ENCODE measurements at regions not wholly inside any gene's neighbourhood (a gene's known extent, or its start where the extent isn't known, plus 50 kb on each side); places are given as distances from the start of the nearest gene placed in this dataset.

- TF ChIP-seq MYC (IDR thresholded peaks at IDR 0.05; ENCODE audit: low read depth, low read length) (no peak), MYC (CRISPR knock-in tag; IDR thresholded peaks at IDR 0.05; ENCODE audit: borderline replicate concordance, low read depth) (no peak), NFXL1 (CRISPR knock-in tag; IDR thresholded peaks at IDR 0.05) (no peak), BCOR (IDR thresholded peaks at IDR 0.05) (no peak), RFX7 (CRISPR knock-in tag; IDR thresholded peaks at IDR 0.05) (no peak), JUND (IDR thresholded peaks at IDR 0.05; ENCODE audit: borderline replicate concordance, low read depth, low read length) (peak; percentile 67; the same call in 1 of the 2 replicates), JUND (tag; IDR thresholded peaks at IDR 0.05; ENCODE audit: borderline replicate concordance, low read depth, low read length) (no peak), TRIM24 (IDR thresholded peaks at IDR 0.05) (peak; percentile 75 to 77; a peak in 2 of 4 replicates), UBTF (IDR thresholded peaks at IDR 0.05; ENCODE audit: borderline replicate concordance in 1 of 2, low read depth in 2 of 2, low read length in 2 of 2) (no peak), XRCC5 (IDR thresholded peaks at IDR 0.05; ENCODE audit: low read depth, low read length) (no peak), MAX (CRISPR knock-in tag; IDR thresholded peaks at IDR 0.05) (no peak), THRAP3 (IDR thresholded peaks at IDR 0.05; ENCODE audit: borderline replicate concordance) (no peak), TAF15 (IDR thresholded peaks at IDR 0.05; ENCODE audit: low read depth, low read length) (no peak), CREB3L1 (IDR thresholded peaks at IDR 0.05; ENCODE audit: borderline replicate concordance, low read depth) (no peak), ZNF133 (CRISPR knock-in tag; IDR thresholded peaks at IDR 0.05) (no peak), SREBF1 (IDR thresholded peaks at IDR 0.05; ENCODE audit: borderline replicate concordance, low read depth, low read length) (no peak), ARHGAP35 (IDR thresholded peaks at IDR 0.05; ENCODE audit: partially characterized antibody) (no peak), BMI1 (IDR thresholded peaks at IDR 0.05; ENCODE audit: low read length) (no peak), NCOA1 (IDR thresholded peaks at IDR 0.05; ENCODE audit: low read depth) (no peak), ZNF253 (CRISPR knock-in tag; conservative IDR thresholded peaks at IDR 0.05) (no peak)
- TF ChIP-seq, protein P1, sequence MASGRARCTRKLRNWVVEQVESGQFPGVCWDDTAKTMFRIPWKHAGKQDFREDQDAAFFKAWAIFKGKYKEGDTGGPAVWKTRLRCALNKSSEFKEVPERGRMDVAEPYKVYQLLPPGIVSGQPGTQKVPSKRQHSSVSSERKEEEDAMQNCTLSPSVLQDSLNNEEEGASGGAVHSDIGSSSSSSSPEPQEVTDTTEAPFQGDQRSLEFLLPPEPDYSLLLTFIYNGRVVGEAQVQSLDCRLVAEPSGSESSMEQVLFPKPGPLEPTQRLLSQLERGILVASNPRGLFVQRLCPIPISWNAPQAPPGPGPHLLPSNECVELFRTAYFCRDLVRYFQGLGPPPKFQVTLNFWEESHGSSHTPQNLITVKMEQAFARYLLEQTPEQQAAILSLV (tag; IDR thresholded peaks at IDR 0.05): peak; percentile 15; the same call in 1 of the 2 replicates
- TF ChIP-seq, protein P2, sequence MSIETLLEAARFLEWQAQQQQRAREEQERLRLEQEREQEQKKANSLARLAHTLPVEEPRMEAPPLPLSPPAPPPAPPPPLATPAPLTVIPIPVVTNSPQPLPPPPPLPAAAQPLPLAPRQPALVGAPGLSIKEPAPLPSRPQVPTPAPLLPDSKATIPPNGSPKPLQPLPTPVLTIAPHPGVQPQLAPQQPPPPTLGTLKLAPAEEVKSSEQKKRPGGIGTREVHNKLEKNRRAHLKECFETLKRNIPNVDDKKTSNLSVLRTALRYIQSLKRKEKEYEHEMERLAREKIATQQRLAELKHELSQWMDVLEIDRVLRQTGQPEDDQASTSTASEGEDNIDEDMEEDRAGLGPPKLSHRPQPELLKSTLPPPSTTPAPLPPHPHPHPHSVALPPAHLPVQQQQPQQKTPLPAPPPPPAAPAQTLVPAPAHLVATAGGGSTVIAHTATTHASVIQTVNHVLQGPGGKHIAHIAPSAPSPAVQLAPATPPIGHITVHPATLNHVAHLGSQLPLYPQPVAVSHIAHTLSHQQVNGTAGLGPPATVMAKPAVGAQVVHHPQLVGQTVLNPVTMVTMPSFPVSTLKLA (conservative IDR thresholded peaks at IDR 0.05): no peak
These were observed 164.5 kb upstream of the NFIB start (continued) for GRCh38 chr9:14478175-14479162.

All from K562 (cell line).